ENCODE measurements at regions not wholly inside any gene's neighbourhood (a gene's known extent, or its start where the extent isn't known, plus 50 kb on each side); places are given as distances from the start of the nearest gene placed in this dataset.

- Histone ChIP-seq H3K36me3 (no peaks in the 10 kb centered on the region), H3K27ac (no peak overlapping the region), H3K4me1 (no peaks in the 10 kb centered on the region), H3K4me3 (no peak overlapping the region), H3K9me3 (peaks cover 9% of the 10 kb centered on the region), H3K27me3 (no peaks in the 10 kb centered on the region)
- no peak for DNase-seq (ENCODE audit: extremely low spot score in 2 of 2)
- TF ChIP-seq CTCF (IDR thresholded peaks at IDR 0.05) = no peak
- no peak for TF ChIP-seq POLR2A (IDR thresholded peaks at IDR 0.05)
- no peak for TF ChIP-seq POLR2AphosphoS5 (IDR thresholded peaks at IDR 0.05; ENCODE audit: insufficient read depth in 1 of 2, low read depth in 1 of 2)
- intact Hi-C loops (cut with DNase I) = no loop called here
Measured at GRCh38 chr5:27208051-27208450, 169.7 kb upstream of the CDH9 start.

GRCh38 chr5:27191786-27192510 is 153.6 kb upstream of the CDH9 start:
- DNase-seq (ENCODE audit: extremely low spot score in 2 of 2) = no peak
- no peaks in the 10 kb centered on the region for H3K4me1 ChIP-seq
- no peaks in the 10 kb centered on the region for H3K9me3 ChIP-seq
- H3K36me3 ChIP-seq = no peaks in the 10 kb centered on the region
- intact Hi-C loops (cut with DNase I) = no loop called here
- H3K27me3 ChIP-seq = no peaks in the 10 kb centered on the region
- TF ChIP-seq POLR2AphosphoS5 (IDR thresholded peaks at IDR 0.05; ENCODE audit: insufficient read depth in 1 of 2, low read depth in 1 of 2) (no peak), POLR2A (IDR thresholded peaks at IDR 0.05) (no peak), CTCF (IDR thresholded peaks at IDR 0.05) (no peak)
- no peak overlapping the region for H3K4me3 ChIP-seq
- H3K27ac ChIP-seq = no peak overlapping the region

GRCh38 chr5:27172693-27173092 is 134.3 kb upstream of the CDH9 start:
- Histone ChIP-seq H3K36me3 (no peaks in the 10 kb centered on the region), H3K4me3 (no peak overlapping the region), H3K9me3 (no peaks in the 10 kb centered on the region), H3K4me1 (no peaks in the 10 kb centered on the region), H3K27me3 (no peaks in the 10 kb centered on the region), H3K27ac (no peak overlapping the region)
- no peak for TF ChIP-seq CTCF (IDR thresholded peaks at IDR 0.05)
- TF ChIP-seq POLR2A (IDR thresholded peaks at IDR 0.05) = no peak
- no peak for TF ChIP-seq POLR2AphosphoS5 (IDR thresholded peaks at IDR 0.05; ENCODE audit: insufficient read depth in 1 of 2, low read depth in 1 of 2)
- intact Hi-C loops (cut with DNase I) = no loop called here
- no peak for DNase-seq (ENCODE audit: extremely low spot score in 2 of 2)

GRCh38 chr5:27171761-27172261 is 133.4 kb upstream of the CDH9 start:
- DNase-seq (ENCODE audit: extremely low spot score in 2 of 2) = no peak
- Histone ChIP-seq H3K27ac (no peak overlapping the region), H3K27me3 (no peaks in the 10 kb centered on the region), H3K9me3 (no peaks in the 10 kb centered on the region), H3K4me1 (no peaks in the 10 kb centered on the region), H3K4me3 (no peak overlapping the region), H3K36me3 (no peaks in the 10 kb centered on the region)
- intact Hi-C loops (cut with DNase I) = no loop called here
- TF ChIP-seq POLR2A (IDR thresholded peaks at IDR 0.05) = no peak
- TF ChIP-seq POLR2AphosphoS5 (IDR thresholded peaks at IDR 0.05; ENCODE audit: insufficient read depth in 1 of 2, low read depth in 1 of 2) = no peak
- no peak for TF ChIP-seq CTCF (IDR thresholded peaks at IDR 0.05)

- Histone ChIP-seq H3K27ac (no peak overlapping the region), H3K36me3 (no peaks in the 10 kb centered on the region), H3K27me3 (no peaks in the 10 kb centered on the region), H3K4me3 (no peak overlapping the region), H3K4me1 (no peaks in the 10 kb centered on the region), H3K9me3 (no peaks in the 10 kb centered on the region)
- TF ChIP-seq POLR2A (IDR thresholded peaks at IDR 0.05) = no peak
- TF ChIP-seq CTCF (IDR thresholded peaks at IDR 0.05) = no peak
- TF ChIP-seq POLR2AphosphoS5 (IDR thresholded peaks at IDR 0.05; ENCODE audit: insufficient read depth in 1 of 2, low read depth in 1 of 2) = no peak
- intact Hi-C loops (cut with DNase I) = no loop called here
- DNase-seq (ENCODE audit: extremely low spot score in 2 of 2) = no peak
Measured at GRCh38 chr5:27158775-27159174, 120.4 kb upstream of the CDH9 start.
